ENCODE measurements at regions not wholly inside any gene's neighbourhood (a gene's known extent, or its start where the extent isn't known, plus 50 kb on each side); places are given as distances from the start of the nearest gene placed in this dataset.

DNA sequence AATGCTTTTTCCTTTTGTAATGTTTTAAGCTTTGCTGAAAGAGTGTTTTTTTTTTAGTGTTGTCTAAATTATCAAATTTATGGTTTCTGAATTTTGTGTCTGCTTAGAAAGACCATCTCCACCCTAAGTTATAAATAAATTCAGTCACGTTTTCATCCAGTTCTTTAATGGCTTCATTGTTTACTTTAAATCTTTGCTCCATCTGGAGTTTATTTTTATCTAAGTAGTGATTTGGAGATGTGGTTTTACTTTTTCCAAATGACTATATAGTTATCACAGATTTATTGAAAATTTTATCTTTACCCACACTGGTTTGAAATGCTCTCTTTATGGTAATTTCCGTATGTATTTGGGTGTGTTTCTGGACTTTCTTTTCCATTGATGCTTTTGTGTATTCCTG, 577.2 kb upstream of the ZNF608 start:
- H3K4me3 ChIP-seq, result no peak overlapping the region
- ATAC-seq (no peak), DNase-seq (no peak)
- H3K27me3 ChIP-seq, result no peaks in the 10 kb centered on the region
- intact Hi-C loops (cut with DNase I; ENCODE audit: low total_unique reads), result no loop called here
- no peaks in the 10 kb centered on the region for H3K36me3 ChIP-seq
- H3K27ac ChIP-seq, result no peak overlapping the region
- H3K4me1 ChIP-seq, result peaks cover 0 to 3% of the 10 kb centered on the region in 2 donors
- TF ChIP-seq CTCF (IDR thresholded peaks at IDR 0.05 in 4 of 5, conservative IDR thresholded peaks at IDR 0.05 in 1 of 5) (no peak), POLR2A (IDR thresholded peaks at IDR 0.05) (no peak)
- H3K9me3 ChIP-seq, result no peaks in the 10 kb centered on the region
- in situ Hi-C loops (cut with MboI; ENCODE audit: low sequenced_read_pairs in 4 of 4), result no loop called here

- H3K9me3 ChIP-seq, result no peaks in the 10 kb centered on the region
- no peak overlapping the region for H3K4me3 ChIP-seq
- TF ChIP-seq POLR2A (IDR thresholded peaks at IDR 0.05) (no peak), CTCF (IDR thresholded peaks at IDR 0.05 in 4 of 5, conservative IDR thresholded peaks at IDR 0.05 in 1 of 5) (no peak)
- H3K4me1 ChIP-seq, result peaks cover 0 to 3% of the 10 kb centered on the region in 2 donors
- H3K27me3 ChIP-seq, result no peaks in the 10 kb centered on the region
- intact Hi-C loops (cut with DNase I; ENCODE audit: low total_unique reads) (no loop called here), in situ Hi-C loops (cut with MboI; ENCODE audit: low sequenced_read_pairs in 4 of 4) (no loop called here)
- H3K36me3 ChIP-seq, result no peaks in the 10 kb centered on the region
- ATAC-seq, result no peak
- DNase-seq, result no peak
- no peak overlapping the region for H3K27ac ChIP-seq
Measured at GRCh38 chr5:125325488-125326149, 579.2 kb upstream of the ZNF608 start.

- Histone ChIP-seq H3K4me1 (peaks cover 0 to 3% of the 10 kb centered on the region in 2 donors), H3K36me3 (no peaks in the 10 kb centered on the region), H3K27ac (no peak overlapping the region), H3K4me3 (no peak overlapping the region), H3K27me3 (no peaks in the 10 kb centered on the region), H3K9me3 (no peaks in the 10 kb centered on the region)
- no peak for DNase-seq
- TF ChIP-seq POLR2A (IDR thresholded peaks at IDR 0.05) (no peak), CTCF (IDR thresholded peaks at IDR 0.05 in 4 of 5, conservative IDR thresholded peaks at IDR 0.05 in 1 of 5) (no peak)
- no peak for ATAC-seq
- intact Hi-C loops (cut with DNase I; ENCODE audit: low total_unique reads) (no loop called here), in situ Hi-C loops (cut with MboI; ENCODE audit: low sequenced_read_pairs in 4 of 4) (no loop called here)
Measured at GRCh38 chr5:125326150-125326510, 579.7 kb upstream of the ZNF608 start.

DNA sequence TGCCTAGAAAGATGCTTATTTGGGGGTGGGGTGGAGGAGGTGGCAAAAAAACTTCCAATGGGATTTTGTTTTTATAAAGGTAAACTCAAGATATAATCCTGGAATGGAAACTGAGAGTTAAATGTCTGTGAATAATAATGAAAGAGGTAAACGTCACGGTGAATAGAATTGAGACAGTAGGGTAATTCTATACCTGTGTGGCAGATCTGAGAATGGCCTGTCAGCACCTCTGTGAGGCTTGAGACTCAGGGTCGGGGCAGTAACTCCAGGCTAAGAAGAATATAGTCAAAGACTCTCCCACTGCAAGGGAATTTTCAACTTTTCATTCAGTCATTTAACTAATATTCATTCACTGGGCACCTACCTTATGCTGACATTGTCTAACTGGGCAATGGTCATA, 581.2 kb upstream of the ZNF608 start:
- intact Hi-C loops (cut with DNase I; ENCODE audit: low total_unique reads) (no loop called here), in situ Hi-C loops (cut with MboI; ENCODE audit: low sequenced_read_pairs in 4 of 4) (no loop called here)
- no peak for ATAC-seq
- TF ChIP-seq POLR2A (IDR thresholded peaks at IDR 0.05) (no peak), CTCF (IDR thresholded peaks at IDR 0.05 in 4 of 5, conservative IDR thresholded peaks at IDR 0.05 in 1 of 5) (no peak)
- Histone ChIP-seq H3K27me3 (no peaks in the 10 kb centered on the region), H3K36me3 (no peaks in the 10 kb centered on the region), H3K27ac (no peak overlapping the region), H3K4me3 (no peak overlapping the region), H3K9me3 (no peaks in the 10 kb centered on the region), H3K4me1 (peaks cover 0 to 3% of the 10 kb centered on the region in 2 donors)
- DNase-seq, result no peak

All from gastrocnemius medialis (tissue), 4 donors.